Naive thymus-derived CD4-positive, alpha-beta T cell (primary cell): ENCODE measurements at regions not wholly inside any gene's neighbourhood (a gene's known extent, or its start where the extent isn't known, plus 50 kb on each side); places are given as distances from the start of the nearest gene placed in this dataset.

ENCODE experiments used
- ATAC-seq: fragments of 150-1000 bp; cut with Tn5 transposase; 2 replicates; pipeline ENCODE4 v1.10.0; 2021; ENCODE audit warnings: mild to moderate bottlenecking, moderate library complexity
- CTCF ChIA-PET: fragments of 350-600 bp; sonication (Branson Sonifier 250); formaldehyde crosslinking; loops from one replicate; lab custom pipeline; 2021; ENCODE audit warnings: antibody characterized with exemption; lab: Charles Lee
- POLR2A ChIA-PET: fragments of 350-600 bp; sonication (Branson Sonifier 250); formaldehyde crosslinking; loops from one replicate; lab custom pipeline; 2021; ENCODE audit warnings: antibody characterized with exemption, inconsistent platforms; lab: Charles Lee
- DNase-seq, 9 donors: peaks; one replicate each; pipeline versions ENCODE4 v3.0.0 to v3.0.0-alpha.2; 2020 to 2022; ENCODE audit warnings: mixed read lengths in 1 of 9
- H3K27ac ChIP-seq: one replicate; pipeline ENCODE4 v1.7.0; 2013; ENCODE audit warnings: mild to moderate bottlenecking, low read depth, low read length, moderate library complexity
- H3K27me3 ChIP-seq, 2 donors: one replicate each; pipeline ENCODE4 v1.7.0; 2013; ENCODE audit warnings: low read length in 2 of 2, mild to moderate bottlenecking in 2 of 2, moderate library complexity in 2 of 2; ENCODE audit not compliant: control insufficient read depth in 2 of 2, insufficient read depth in 2 of 2
- H3K36me3 ChIP-seq, 3 experiments: 1 replicate in 2 of 3; 2 replicates in 1 of 3; pipeline ENCODE4 v1.7.0; 2013; ENCODE audit warnings: low read length in 3 of 3, mild to moderate bottlenecking in 3 of 3, moderate library complexity in 1 of 3; ENCODE audit not compliant: insufficient read depth in 3 of 3, control insufficient read depth in 2 of 3
- H3K4me1 ChIP-seq, 2 donors: one replicate each; pipeline ENCODE4 v1.7.0; 2013; ENCODE audit warnings: low read length in 2 of 2, mild to moderate bottlenecking in 2 of 2, moderate library complexity in 1 of 2; ENCODE audit not compliant: control insufficient read depth in 2 of 2, insufficient read depth in 2 of 2
- H3K4me3 ChIP-seq: 2 replicates; pipeline ENCODE4 v1.7.0; 2013; ENCODE audit warnings: mild to moderate bottlenecking, low read length
- H3K9me3 ChIP-seq, 3 experiments: 1 replicate in 2 of 3; 2 replicates in 1 of 3; pipeline ENCODE4 v1.7.0; 2013; ENCODE audit warnings: low read length in 3 of 3; ENCODE audit not compliant: control insufficient read depth in 2 of 3
- H3K27ac Mint-ChIP-seq, 9 donors: one replicate each; pipeline ENCODE4 v1.8.0; 2020 to 2022; ENCODE audit warnings: mixed read lengths in 9 of 9, mild to moderate bottlenecking in 8 of 9, moderate library complexity in 5 of 9, inconsistent platforms in 2 of 9
- H3K27me3 Mint-ChIP-seq, 5 donors: one replicate each; pipeline ENCODE4 v1.8.0; 2021 to 2022; ENCODE audit warnings: mixed read lengths in 5 of 5, mild to moderate bottlenecking in 1 of 5
- H3K36me3 Mint-ChIP-seq, 5 donors: one replicate each; pipeline ENCODE4 v1.8.0; 2020 to 2022; ENCODE audit warnings: mixed read lengths in 5 of 5, mild to moderate bottlenecking in 3 of 5, inconsistent platforms in 1 of 5
- H3K4me1 Mint-ChIP-seq, 7 donors: one replicate each; pipeline ENCODE4 v1.8.0; 2020 to 2022; ENCODE audit warnings: mixed read lengths in 7 of 7, mild to moderate bottlenecking in 3 of 7, inconsistent platforms in 1 of 7
- H3K4me3 Mint-ChIP-seq, 10 donors: one replicate each; pipeline ENCODE4 v1.8.0; 2020 to 2022; ENCODE audit warnings: mild to moderate bottlenecking in 10 of 10, mixed read lengths in 10 of 10, moderate library complexity in 6 of 10, inconsistent platforms in 2 of 10
- H3K9me3 Mint-ChIP-seq, 11 donors: one replicate each; pipeline ENCODE4 v1.8.0; 2020 to 2022; ENCODE audit warnings: mixed read lengths in 11 of 11, mild to moderate bottlenecking in 4 of 11, inconsistent platforms in 1 of 11, moderate library complexity in 1 of 11
- intact Hi-C, 2 donors: fragments of 100-400 bp; cut with micrococcal nuclease; formaldehyde crosslinking; loops; one replicate each; pipeline ENCODE4 v1.15.1; 2023

GRCh38 chr13:42702716-42703115 lies 78.7 kb upstream of the FAM216B start:
- ATAC-seq = no peak
- ChIA-PET POLR2A (no interaction called here), CTCF (no interaction called here)
- H3K27me3 ChIP-seq = no peaks in the 10 kb centered on the region
- H3K27ac ChIP-seq = no peak overlapping the region
- Mint-ChIP-seq H3K27me3 (peaks cover 14 to 33% (median 24%) of the 10 kb centered on the region in 5 donors), H3K4me1 (peaks cover 0 to 3% (median 0%) of the 10 kb centered on the region in 7 donors), H3K36me3 (no peaks in the 10 kb centered on the region), H3K4me3 (no peak overlapping the region), H3K27ac (no peak overlapping the region), H3K9me3 (peaks cover 0 to 5% (median 0%) of the 10 kb centered on the region in 11 donors)
- DNase-seq = no peak
- intact Hi-C loops = no loop called here
- H3K4me1 ChIP-seq = no peaks in the 10 kb centered on the region
- no peaks in the 10 kb centered on the region for H3K36me3 ChIP-seq
- no peaks in the 10 kb centered on the region for H3K9me3 ChIP-seq
- no peak overlapping the region for H3K4me3 ChIP-seq

- Mint-ChIP-seq H3K27me3 (peaks cover 8 to 30% (median 18%) of the 10 kb centered on the region in 5 donors), H3K4me3 (no peak overlapping the region), H3K9me3 (peaks cover 0 to 5% (median 0%) of the 10 kb centered on the region in 11 donors), H3K4me1 (peaks cover 0 to 3% (median 0%) of the 10 kb centered on the region in 7 donors), H3K36me3 (no peaks in the 10 kb centered on the region), H3K27ac (no peak overlapping the region)
- H3K27me3 ChIP-seq = no peaks in the 10 kb centered on the region
- H3K4me1 ChIP-seq = no peaks in the 10 kb centered on the region
- no peaks in the 10 kb centered on the region for H3K9me3 ChIP-seq
- ATAC-seq (no peak), DNase-seq (no peak)
- POLR2A ChIA-PET = no interaction called here
- H3K36me3 ChIP-seq = no peaks in the 10 kb centered on the region
- no peak overlapping the region for H3K4me3 ChIP-seq
- no peak overlapping the region for H3K27ac ChIP-seq
- CTCF ChIA-PET = no interaction called here
- intact Hi-C loops = no loop called here
Measured at GRCh38 chr13:42703740-42704139, 77.6 kb upstream of the FAM216B start.

DNA sequence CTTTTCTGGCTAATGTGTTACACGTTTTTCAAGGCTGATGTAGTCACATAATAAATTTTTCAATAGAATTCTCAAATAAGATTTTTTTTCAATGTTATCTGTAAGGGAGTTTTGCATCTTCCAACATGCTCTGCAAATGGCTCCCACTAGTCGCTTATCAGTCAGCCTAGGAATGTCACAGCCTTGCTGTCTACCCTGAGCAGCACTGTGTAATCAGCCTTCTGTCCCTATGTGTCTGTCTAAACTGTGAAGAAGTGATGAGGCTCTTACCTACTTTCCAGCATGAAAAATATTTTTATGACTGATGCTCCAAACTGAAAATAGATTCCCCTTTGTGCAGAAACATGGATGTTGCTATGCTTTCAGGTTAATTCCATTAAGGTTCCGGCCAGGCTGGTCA lies 75.1 kb upstream of the FAM216B start:
- peaks cover 0 to 5% (median 0%) of the 10 kb centered on the region in 11 donors for H3K9me3 Mint-ChIP-seq
- DNase-seq = no peak
- POLR2A ChIA-PET = no interaction called here
- no peak overlapping the region for H3K4me3 ChIP-seq
- no peak overlapping the region for H3K27ac Mint-ChIP-seq
- no peak for ATAC-seq
- H3K4me3 Mint-ChIP-seq = no peak overlapping the region
- H3K27me3 ChIP-seq = no peaks in the 10 kb centered on the region
- H3K36me3 Mint-ChIP-seq = no peaks in the 10 kb centered on the region
- H3K9me3 ChIP-seq = no peaks in the 10 kb centered on the region
- intact Hi-C loops = no loop called here
- H3K4me1 ChIP-seq = no peaks in the 10 kb centered on the region
- H3K4me1 Mint-ChIP-seq = no peaks in the 10 kb centered on the region
- H3K27me3 Mint-ChIP-seq = peaks cover 6 to 30% (median 14%) of the 10 kb centered on the region in 5 donors
- CTCF ChIA-PET = no interaction called here
- H3K36me3 ChIP-seq = no peaks in the 10 kb centered on the region
- H3K27ac ChIP-seq = no peak overlapping the region

- Mint-ChIP-seq H3K27ac (no peak overlapping the region), H3K9me3 (peaks cover 0 to 5% (median 0%) of the 10 kb centered on the region in 11 donors), H3K27me3 (peaks cover 6 to 30% (median 14%) of the 10 kb centered on the region in 5 donors), H3K36me3 (no peaks in the 10 kb centered on the region), H3K4me1 (no peaks in the 10 kb centered on the region), H3K4me3 (no peak overlapping the region)
- Histone ChIP-seq H3K27me3 (no peaks in the 10 kb centered on the region), H3K27ac (no peak overlapping the region), H3K4me3 (no peak overlapping the region), H3K36me3 (no peaks in the 10 kb centered on the region), H3K4me1 (no peaks in the 10 kb centered on the region), H3K9me3 (no peaks in the 10 kb centered on the region)
- intact Hi-C loops = no loop called here
- ChIA-PET CTCF (no interaction called here), POLR2A (no interaction called here)
- ATAC-seq (no peak), DNase-seq (no peak)
Measured at GRCh38 chr13:42707048-42707447, 74.3 kb upstream of the FAM216B start.

- H3K9me3 Mint-ChIP-seq = peaks cover 0 to 5% (median 0%) of the 10 kb centered on the region in 11 donors
- no peak overlapping the region for H3K27ac Mint-ChIP-seq
- H3K27ac ChIP-seq = no peak overlapping the region
- DNase-seq (no peak), ATAC-seq (no peak)
- ChIA-PET CTCF (no interaction called here), POLR2A (no interaction called here)
- intact Hi-C loops = no loop called here
- no peaks in the 10 kb centered on the region for H3K9me3 ChIP-seq
- no peak overlapping the region for H3K4me3 ChIP-seq
- no peaks in the 10 kb centered on the region for H3K36me3 ChIP-seq
- no peaks in the 10 kb centered on the region for H3K4me1 Mint-ChIP-seq
- H3K4me1 ChIP-seq = no peaks in the 10 kb centered on the region
- no peaks in the 10 kb centered on the region for H3K36me3 Mint-ChIP-seq
- peaks cover 6 to 28% (median 14%) of the 10 kb centered on the region in 5 donors for H3K27me3 Mint-ChIP-seq
- no peaks in the 10 kb centered on the region for H3K27me3 ChIP-seq
- no peak overlapping the region for H3K4me3 Mint-ChIP-seq
Measured at GRCh38 chr13:42707586-42707985, 73.8 kb upstream of the FAM216B start.

DNA sequence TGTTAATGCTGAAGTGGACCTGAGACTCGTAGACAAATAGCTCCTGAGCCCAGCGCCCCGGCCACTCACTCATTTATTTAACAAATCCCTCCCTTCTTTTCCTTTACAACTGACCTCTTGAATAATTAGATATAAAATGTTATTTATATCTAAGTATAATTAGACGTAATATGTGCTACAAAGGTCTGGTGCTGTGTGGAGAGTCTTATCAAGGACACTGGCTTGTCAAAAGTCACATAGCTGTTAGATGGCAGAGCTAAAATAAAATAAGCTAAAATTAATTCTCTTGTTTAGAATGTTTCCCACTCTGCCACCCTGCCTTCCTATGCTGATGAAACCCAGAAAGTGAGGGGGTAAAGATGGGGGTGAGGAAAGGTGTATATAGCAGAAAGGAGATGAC lies 73.0 kb upstream of the FAM216B start:
- H3K4me3 ChIP-seq = no peak overlapping the region
- intact Hi-C loops = no loop called here
- Mint-ChIP-seq H3K4me3 (no peak overlapping the region), H3K27me3 (peaks cover 6 to 25% (median 16%) of the 10 kb centered on the region in 5 donors), H3K36me3 (no peaks in the 10 kb centered on the region), H3K27ac (no peak overlapping the region), H3K4me1 (no peaks in the 10 kb centered on the region), H3K9me3 (peaks cover 0 to 5% (median 1%) of the 10 kb centered on the region in 11 donors)
- H3K4me1 ChIP-seq = no peaks in the 10 kb centered on the region
- DNase-seq (no peak), ATAC-seq (no peak)
- no peaks in the 10 kb centered on the region for H3K9me3 ChIP-seq
- H3K27ac ChIP-seq = no peak overlapping the region
- ChIA-PET POLR2A (no interaction called here), CTCF (no interaction called here)
- H3K36me3 ChIP-seq = no peaks in the 10 kb centered on the region
- H3K27me3 ChIP-seq = no peaks in the 10 kb centered on the region

DNA sequence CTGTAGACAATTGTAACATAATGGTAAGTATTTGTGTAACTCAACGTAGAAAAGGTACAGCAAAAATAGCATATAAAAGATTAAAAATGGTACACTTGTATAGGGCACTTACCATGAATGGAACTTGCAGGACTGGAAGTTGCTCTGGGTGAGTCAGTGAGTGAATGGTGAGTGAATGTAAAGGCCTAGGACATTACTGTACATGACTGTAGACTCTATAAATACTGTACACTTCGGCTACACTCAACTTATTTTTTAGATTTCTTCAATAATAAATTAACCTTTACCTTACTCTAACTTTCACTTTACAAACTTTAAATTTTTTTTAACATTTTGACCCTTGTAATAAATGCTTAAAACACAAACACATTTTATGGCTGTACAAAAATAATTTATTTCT lies 72.1 kb upstream of the FAM216B start:
- Mint-ChIP-seq H3K4me1 (no peaks in the 10 kb centered on the region), H3K27ac (no peak overlapping the region), H3K27me3 (peaks cover 3 to 22% (median 12%) of the 10 kb centered on the region in 5 donors), H3K36me3 (no peaks in the 10 kb centered on the region), H3K4me3 (no peak overlapping the region), H3K9me3 (peaks cover 0 to 5% (median 1%) of the 10 kb centered on the region in 11 donors)
- no peaks in the 10 kb centered on the region for H3K27me3 ChIP-seq
- ChIA-PET CTCF (no interaction called here), POLR2A (no interaction called here)
- intact Hi-C loops = no loop called here
- no peak for ATAC-seq
- no peaks in the 10 kb centered on the region for H3K9me3 ChIP-seq
- no peak for DNase-seq
- no peaks in the 10 kb centered on the region for H3K36me3 ChIP-seq
- no peak overlapping the region for H3K27ac ChIP-seq
- H3K4me3 ChIP-seq = no peak overlapping the region
- H3K4me1 ChIP-seq = no peaks in the 10 kb centered on the region
